Stimulated activated CD4-positive, alpha-beta T cell treated with anti-CD3 and anti-CD28 coated beads, Interleukin-2, amount 100 ng/mL, for 48 hours (primary cell): ENCODE measurements at regions not wholly inside any gene's neighbourhood (a gene's known extent, or its start where the extent isn't known, plus 50 kb on each side); places are given as distances from the start of the nearest gene placed in this dataset.

Source experiments
- DNase-seq, 2 donors: peaks; one replicate each; pipeline ENCODE4 v3.0.0-alpha.2; 2020

DNA sequence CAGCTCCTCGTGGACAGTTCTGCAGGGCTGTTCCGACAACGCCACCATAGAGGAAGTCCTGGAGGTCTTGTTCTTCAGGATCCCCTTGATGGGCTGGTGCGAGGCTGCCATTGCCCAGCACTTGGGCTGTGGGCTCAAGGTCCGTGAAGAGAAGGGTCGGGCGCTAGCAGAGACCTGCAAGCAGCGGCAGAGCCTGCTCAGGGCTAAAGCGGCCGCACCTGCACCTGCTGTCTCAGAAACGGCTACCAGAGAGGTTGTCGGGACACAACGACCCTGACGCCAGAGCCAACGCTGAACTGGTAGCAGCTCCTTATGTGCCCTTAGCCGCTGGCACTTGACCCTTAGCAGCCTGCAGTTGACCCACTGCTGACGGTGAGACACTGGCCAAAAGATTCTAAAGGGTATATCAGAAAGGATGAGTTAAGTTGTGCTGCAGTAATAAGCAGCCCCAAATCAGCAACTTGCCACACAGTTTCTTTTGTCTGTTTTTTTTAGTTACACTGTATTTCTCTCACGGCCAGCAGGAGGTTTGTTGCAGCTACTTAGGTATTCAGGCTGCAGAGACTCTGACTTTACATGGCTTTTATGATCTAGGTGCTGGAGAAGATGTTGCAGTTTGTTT is 55.5 kb upstream of the ST6GAL2 start:
- DNase-seq = no peak

DNA sequence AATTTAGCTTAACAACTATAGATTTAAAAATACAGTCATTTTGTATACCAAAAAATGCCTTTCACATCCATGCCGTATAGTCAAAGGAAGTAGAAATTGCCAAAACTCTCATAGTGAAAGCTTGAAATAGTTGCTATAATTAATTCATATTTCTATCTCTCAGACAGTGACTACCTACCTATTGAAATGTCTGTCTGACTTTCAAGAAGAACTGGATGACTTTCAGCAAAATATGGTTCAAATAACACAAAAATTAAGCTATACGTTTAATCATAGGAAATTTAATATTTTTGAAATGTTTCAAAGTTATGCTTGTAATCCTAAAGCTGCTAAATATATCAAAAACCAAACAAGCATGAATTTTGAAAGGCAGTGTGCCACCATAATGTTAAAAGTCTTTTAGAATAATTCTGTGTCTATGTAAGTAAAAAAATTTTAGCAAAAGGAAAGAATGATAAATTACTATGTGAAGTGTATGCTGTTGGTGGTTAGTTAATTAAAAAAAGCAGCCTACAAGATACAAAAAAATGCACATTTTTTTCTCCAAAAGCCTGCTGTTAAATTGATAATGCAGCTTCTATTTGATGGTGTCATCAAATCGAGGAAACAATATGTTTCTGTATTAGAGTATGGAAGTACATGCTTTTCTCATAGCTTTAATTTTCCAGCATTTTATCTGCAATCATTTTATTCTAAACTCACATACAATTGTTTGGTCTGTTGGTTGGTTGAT is 57.7 kb upstream of the ST6GAL2 start:
- no peak for DNase-seq

GRCh38 chr2:106944215-106944614 is 58.2 kb upstream of the ST6GAL2 start:
- DNase-seq = no peak

GRCh38 chr2:106948540-106948939 is 62.6 kb upstream of the ST6GAL2 start:
- DNase-seq = no peak

- DNase-seq = no peak
Measured at GRCh38 chr2:106953236-106953635, 67.3 kb upstream of the ST6GAL2 start.

- DNase-seq = no peak
Measured at GRCh38 chr2:106953779-106954178, 67.8 kb upstream of the ST6GAL2 start.

GRCh38 chr2:106954304-106954703 is 68.3 kb upstream of the ST6GAL2 start:
- DNase-seq = no peak

DNA sequence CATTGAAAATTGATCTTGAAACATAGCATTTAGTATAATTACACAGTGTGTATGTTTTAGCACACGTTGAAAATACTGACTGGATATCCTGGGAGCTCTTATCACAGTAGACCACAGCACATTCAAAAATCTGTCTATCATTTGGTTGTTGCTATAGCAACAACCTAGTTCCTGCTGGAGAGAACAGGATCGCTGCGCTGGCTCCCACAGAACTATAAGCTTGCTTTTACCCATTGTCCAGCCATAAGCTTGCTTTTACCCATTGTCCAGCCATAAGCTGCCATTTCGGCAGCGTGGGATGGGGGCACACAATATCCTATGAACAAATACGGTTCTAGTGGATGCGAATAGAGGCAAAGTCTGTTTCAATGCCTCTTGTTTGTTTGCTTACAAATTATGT is 70.4 kb upstream of the ST6GAL2 start:
- no peak for DNase-seq

- DNase-seq = no peak
Measured at GRCh38 chr2:106956879-106957278, 70.9 kb upstream of the ST6GAL2 start.

GRCh38 chr2:106959975-106960682 is 74.2 kb upstream of the ST6GAL2 start:
- no peak for DNase-seq

DNA sequence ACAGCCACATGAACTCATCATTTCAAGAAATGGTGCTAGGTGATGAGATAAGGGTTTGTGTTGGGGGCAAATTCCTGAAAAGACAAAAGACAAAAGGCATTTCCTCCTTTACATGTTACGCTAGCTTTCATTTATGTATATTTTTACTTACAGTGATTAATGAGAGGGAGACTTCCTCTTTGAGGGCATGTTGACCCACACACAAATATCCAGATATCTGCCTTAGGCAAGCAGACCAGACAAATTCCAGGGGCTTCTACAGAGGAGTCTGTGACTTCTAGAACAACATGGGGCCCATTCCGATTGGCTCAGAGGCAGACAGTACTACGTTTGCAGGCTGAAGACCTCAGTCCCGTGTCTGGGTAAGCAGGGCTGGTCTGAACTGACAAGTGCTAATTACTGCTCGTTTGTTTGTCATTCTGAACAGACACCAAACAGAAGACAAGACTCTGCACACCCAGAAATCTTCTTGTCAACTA is 74.8 kb upstream of the ST6GAL2 start:
- DNase-seq = no peak

DNA sequence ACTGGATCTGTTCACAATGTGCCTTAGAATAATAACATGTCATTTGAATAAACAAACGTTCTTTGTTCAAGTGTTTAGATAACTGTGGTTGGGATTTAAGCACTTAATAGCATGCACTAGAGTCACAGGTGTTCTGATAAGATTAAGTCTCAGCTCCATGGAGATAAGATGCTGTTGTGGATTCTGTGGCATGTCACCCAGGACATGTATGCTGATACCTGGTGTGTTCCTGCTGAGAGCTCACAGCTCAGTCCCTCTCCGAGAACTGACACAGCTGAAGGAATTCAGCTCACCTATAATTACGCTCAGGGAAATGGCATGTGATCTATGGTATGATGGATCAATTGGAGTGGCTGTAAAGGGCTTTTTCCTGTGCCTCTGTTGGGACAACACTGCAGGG is 75.4 kb upstream of the ST6GAL2 start:
- no peak for DNase-seq

- no peak for DNase-seq
Measured at GRCh38 chr2:106963156-106963555, 77.2 kb upstream of the ST6GAL2 start.

DNA sequence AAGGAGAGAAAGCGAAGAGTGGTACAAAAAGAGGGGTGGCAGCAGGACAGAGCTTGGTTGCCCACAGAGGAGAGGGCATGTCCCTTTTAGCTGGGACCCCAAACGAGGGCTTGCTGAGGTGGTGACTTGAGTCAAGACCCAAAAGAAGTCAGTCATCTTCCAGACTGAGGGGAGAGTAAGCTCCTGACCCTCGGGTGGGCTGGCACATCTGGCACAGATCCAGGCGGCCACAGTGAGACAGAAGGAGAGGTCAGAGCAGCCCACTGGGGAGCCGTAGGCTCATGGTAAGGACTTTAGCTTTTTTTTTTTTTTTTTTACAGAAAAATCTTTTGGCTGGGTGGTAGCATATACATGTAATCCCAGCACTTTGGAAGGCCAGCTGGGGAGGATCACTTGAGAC is 77.9 kb upstream of the ST6GAL2 start:
- no peak for DNase-seq

GRCh38 chr2:106965611-106966010 is 79.6 kb upstream of the ST6GAL2 start:
- DNase-seq = no peak

- DNase-seq = no peak
Measured at GRCh38 chr2:106969777-106970176, 83.8 kb upstream of the ST6GAL2 start.

GRCh38 chr2:106970471-106971261 is 84.7 kb upstream of the ST6GAL2 start:
- DNase-seq = no peak

DNA sequence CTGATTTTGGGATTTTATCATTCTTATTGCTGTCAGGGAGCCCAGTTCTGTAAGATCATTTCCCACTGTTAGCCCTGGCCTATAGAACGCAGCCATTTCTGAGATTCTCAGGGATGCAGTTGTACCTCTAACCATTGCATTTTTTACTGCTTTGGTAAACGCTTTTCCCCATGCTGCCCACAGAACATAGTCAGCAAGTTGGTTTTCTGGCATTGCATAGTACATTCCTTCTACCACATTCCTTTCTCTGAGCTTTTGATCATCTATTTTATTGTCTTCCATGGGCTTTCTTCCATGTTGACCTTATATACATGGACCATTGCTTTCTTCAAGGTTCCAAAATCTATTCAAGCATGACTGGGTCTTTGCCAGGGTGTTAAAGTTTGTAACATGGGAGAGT is 86.8 kb upstream of the ST6GAL2 start:
- no peak for DNase-seq

DNA sequence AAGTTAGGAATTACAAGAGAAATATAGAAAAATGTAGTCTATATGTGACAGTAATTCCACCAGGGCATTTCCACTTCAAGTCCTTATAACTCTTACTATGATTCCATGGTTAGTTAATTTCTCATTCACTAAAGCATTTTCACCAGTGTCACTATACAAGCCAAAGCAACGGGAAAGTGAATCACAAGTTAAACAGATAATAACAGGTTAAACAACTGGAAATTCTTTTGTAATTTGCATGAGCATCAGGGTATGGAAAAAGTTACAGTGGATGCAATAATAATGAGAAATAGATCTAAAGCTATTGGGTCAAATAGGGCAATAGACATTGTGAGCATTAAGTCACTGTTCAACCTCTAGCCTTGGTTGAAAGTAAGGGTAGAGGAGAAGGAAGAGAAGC is 88.9 kb upstream of the ST6GAL2 start:
- no peak for DNase-seq

- no peak for DNase-seq
Measured at GRCh38 chr2:106975641-106976040, 89.7 kb upstream of the ST6GAL2 start.

DNA sequence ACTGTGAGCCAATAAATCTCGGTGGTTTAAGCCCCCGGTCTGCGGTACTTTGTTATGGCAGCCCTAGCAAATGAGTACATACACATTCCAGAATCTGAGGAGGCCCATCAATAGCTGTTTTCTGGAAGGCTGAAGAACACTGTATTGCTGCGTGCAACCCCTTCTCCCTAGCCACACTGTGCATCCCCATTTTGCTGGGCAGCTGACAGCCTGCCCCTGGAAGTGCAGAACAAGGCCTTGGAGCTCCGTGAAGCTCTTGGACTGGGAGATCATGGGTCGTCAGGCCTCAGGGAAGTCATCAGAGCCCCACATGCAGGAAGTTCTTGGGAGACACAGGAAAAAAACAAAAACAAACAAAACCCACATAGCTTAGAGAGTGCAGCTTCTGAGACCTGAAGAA is 90.6 kb upstream of the ST6GAL2 start:
- DNase-seq = no peak

DNA sequence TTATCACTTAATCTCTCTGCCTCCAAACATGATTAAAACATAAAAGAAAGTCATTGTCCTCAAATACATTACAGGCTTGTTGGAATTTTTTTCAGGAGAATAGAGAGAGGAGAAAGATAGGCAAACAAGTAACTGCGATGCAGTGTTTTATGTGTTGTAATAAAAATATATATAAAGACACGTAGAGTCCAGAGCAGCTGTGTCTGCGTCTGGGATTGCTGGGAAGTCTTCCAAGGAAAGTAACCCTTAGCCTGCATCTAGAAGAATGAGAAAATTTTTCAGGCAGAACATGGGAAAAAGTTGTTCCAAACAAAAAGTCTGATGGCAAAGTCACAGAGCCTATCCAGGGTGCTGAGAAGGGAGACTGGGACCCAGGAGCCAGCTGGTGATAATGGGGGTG is 91.8 kb upstream of the ST6GAL2 start:
- no peak for DNase-seq

DNA sequence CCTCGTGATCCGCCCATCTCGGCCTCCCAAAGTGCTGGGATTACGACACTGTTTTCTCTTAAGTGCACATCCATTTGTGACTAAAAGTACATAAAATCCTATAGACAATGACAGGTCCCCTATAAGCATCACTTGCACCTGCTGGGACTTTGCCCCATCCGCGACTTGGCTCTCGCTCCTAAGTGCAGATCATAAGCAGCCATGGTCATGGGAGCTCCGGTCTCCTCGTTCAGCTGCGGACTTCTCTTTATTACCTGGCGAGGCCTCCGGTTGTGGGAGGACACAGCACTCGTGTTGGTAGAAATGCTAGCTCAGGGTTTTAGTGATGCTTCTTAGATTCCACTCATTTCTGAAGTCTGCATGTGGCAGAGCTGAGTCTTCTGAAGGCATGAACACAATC is 92.7 kb upstream of the ST6GAL2 start:
- DNase-seq = no peak
